OCI-LY1 (cell line): ENCODE measurements at regions not wholly inside any gene's neighbourhood (a gene's known extent, or its start where the extent isn't known, plus 50 kb on each side); places are given as distances from the start of the nearest gene placed in this dataset.
"Not testable (repeated sequence)": the region's sequence is repeated elsewhere in the genome, so short reads cannot be mapped to it uniquely, and the experiment has no call there.

Experiments
- H2AFZ ChIP-seq: fragments of 200-600 bp; sonication (generic), shearing (Covaris generic); 2 replicates; pipeline ENCODE4 v1.6.0; 2014; ENCODE audit warnings: antibody characterized with exemption, mild to moderate bottlenecking, low read length
- H3F3A ChIP-seq: fragments of 200-600 bp; sonication (generic), shearing (Covaris generic); 2 replicates; pipeline ENCODE4 v1.6.0; 2014; ENCODE audit warnings: mild to moderate bottlenecking, antibody characterized with exemption, low read length, moderate library complexity; ENCODE audit not compliant: insufficient read depth
- H3K27ac ChIP-seq: fragments of 200-600 bp; sonication (generic); 2 replicates; pipeline ENCODE4 v1.5.1; 2014; ENCODE audit warnings: low read length, mixed run types, mild to moderate bottlenecking, low read depth; ENCODE audit not compliant: poor library complexity, severe bottlenecking
- H3K27me3 ChIP-seq: fragments of 200-600 bp; sonication (generic); 2 replicates; pipeline ENCODE4 v1.6.0; 2014; ENCODE audit warnings: antibody characterized with exemption, mild to moderate bottlenecking, low read length, moderate library complexity; ENCODE audit not compliant: insufficient read depth
- H3K36me3 ChIP-seq: fragments of 200-600 bp; sonication (generic); 2 replicates; pipeline ENCODE4 v1.6.1; 2014; ENCODE audit warnings: mild to moderate bottlenecking, antibody characterized with exemption, low read length, moderate library complexity, mixed read lengths; ENCODE audit not compliant: insufficient read depth
- H3K4me1 ChIP-seq: fragments of 200-600 bp; sonication (generic); 2 replicates; pipeline ENCODE4 v1.5.1; 2014; ENCODE audit warnings: mild to moderate bottlenecking, low read length, moderate library complexity; ENCODE audit not compliant: insufficient read depth, severe bottlenecking
- H3K4me2 ChIP-seq: fragments of 200-600 bp; sonication (generic), shearing (Covaris generic); 2 replicates; pipeline ENCODE4 v1.6.1; 2014; ENCODE audit warnings: low read length
- H3K4me3 ChIP-seq: fragments of 200-600 bp; sonication (generic); 2 replicates; pipeline ENCODE4 v1.5.1; 2014; ENCODE audit warnings: low read length, low read depth, mild to moderate bottlenecking, mixed read lengths; ENCODE audit not compliant: poor library complexity, severe bottlenecking
- H3K79me2 ChIP-seq: fragments of 200-600 bp; shearing (Covaris generic); 2 replicates; pipeline ENCODE4 v1.6.1; 2016; ENCODE audit warnings: mixed run types, low read length, mixed read lengths; ENCODE audit not compliant: insufficient read depth
- H3K9ac ChIP-seq: fragments of 200-600 bp; sonication (generic), shearing (Covaris generic); 2 replicates; pipeline ENCODE4 v1.6.1; 2014; ENCODE audit warnings: mild to moderate bottlenecking, low read length, mixed read lengths
- H3K9me2 ChIP-seq: fragments of 200-600 bp; sonication (generic), shearing (Covaris generic); 2 replicates; pipeline ENCODE4 v1.6.1; 2014; ENCODE audit warnings: low read depth, mild to moderate bottlenecking, low read length, mixed read lengths
- H3K9me3 ChIP-seq: fragments of 200-600 bp; shearing (Covaris generic); 2 replicates; pipeline ENCODE4 v1.6.1; 2014; ENCODE audit warnings: low read length, mixed read lengths
- H4K20me1 ChIP-seq: fragments of 200-600 bp; sonication (generic), shearing (Covaris generic); 2 replicates; pipeline ENCODE4 v1.6.0; 2016; ENCODE audit warnings: mild to moderate bottlenecking, low read length; ENCODE audit not compliant: insufficient read depth
- CTCF ChIP-seq: fragments of 200-600 bp; sonication (generic), shearing (Covaris generic); IDR thresholded peaks from 2 replicates; pipeline ENCODE4 v1.5.1; 2017; ENCODE audit warnings: mild to moderate bottlenecking, antibody characterized with exemption, low read length, moderate library complexity, mixed read lengths
- EZH2 ChIP-seq: fragments of 200-600 bp; sonication (generic), shearing (Covaris generic); IDR thresholded peaks from 2 replicates; pipeline ENCODE4 v1.8.0; 2017; ENCODE audit warnings: borderline replicate concordance, mixed run types, mild to moderate bottlenecking, antibody characterized with exemption, low read length, moderate library complexity, mixed read lengths

- Histone ChIP-seq H3K27ac (no peak overlapping the region), H3K4me1 (no peaks in the 10 kb centered on the region), H3K79me2 (no peaks in the 10 kb centered on the region), H3K36me3 (no peaks in the 10 kb centered on the region), H3K9me2 (no peaks in the 10 kb centered on the region), H3K9ac (no peak overlapping the region), H3F3A (no peaks in the 10 kb centered on the region), H2AFZ (no peak overlapping the region), H3K9me3 (no peaks in the 10 kb centered on the region), H3K4me2 (no peak overlapping the region), H3K27me3 (no peaks in the 10 kb centered on the region), H4K20me1 (no peaks in the 10 kb centered on the region), H3K4me3 (no peak overlapping the region)
- no peak for TF ChIP-seq CTCF
- TF ChIP-seq EZH2 = no peak
These were observed 678.1 kb downstream of the ANKRD7 start for GRCh38 chr7:118902600-118902999.

- H2AFZ ChIP-seq = no peak overlapping the region
- no peaks in the 10 kb centered on the region for H4K20me1 ChIP-seq
- H3K9me3 ChIP-seq = no peaks in the 10 kb centered on the region
- no peak overlapping the region for H3K4me2 ChIP-seq
- no peaks in the 10 kb centered on the region for H3F3A ChIP-seq
- no peaks in the 10 kb centered on the region for H3K79me2 ChIP-seq
- H3K4me1 ChIP-seq = no peaks in the 10 kb centered on the region
- H3K9ac ChIP-seq = no peak overlapping the region
- H3K9me2 ChIP-seq = no peaks in the 10 kb centered on the region
- no peaks in the 10 kb centered on the region for H3K27me3 ChIP-seq
- no peaks in the 10 kb centered on the region for H3K36me3 ChIP-seq
- no peak overlapping the region for H3K4me3 ChIP-seq
- TF ChIP-seq EZH2 (no peak), CTCF (no peak)
- no peak overlapping the region for H3K27ac ChIP-seq
These were observed 683.5 kb downstream of the ANKRD7 start for GRCh38 chr7:118907911-118908527.

GRCh38 chr7:118916120-118916519 is 691.6 kb downstream of the ANKRD7 start:
- H4K20me1 ChIP-seq, H3K4me3 ChIP-seq, H3K4me1 ChIP-seq, H3K9me2 ChIP-seq, H3K36me3 ChIP-seq, H3K27ac ChIP-seq, H3K9ac ChIP-seq, H3K79me2 ChIP-seq, H3K4me2 ChIP-seq, H2AFZ ChIP-seq, H3F3A ChIP-seq, H3K9me3 ChIP-seq, H3K27me3 ChIP-seq: not testable (repeated sequence)

- H3K36me3 ChIP-seq = no peaks in the 10 kb centered on the region
- H2AFZ ChIP-seq = no peak overlapping the region
- no peak overlapping the region for H3K27ac ChIP-seq
- H3K27me3 ChIP-seq = no peaks in the 10 kb centered on the region
- H3K4me2 ChIP-seq = no peak overlapping the region
- H3K9ac ChIP-seq = no peak overlapping the region
- no peak overlapping the region for H3K4me3 ChIP-seq
- no peaks in the 10 kb centered on the region for H3K4me1 ChIP-seq
- H3K9me3 ChIP-seq = no peaks in the 10 kb centered on the region
- TF ChIP-seq EZH2 = no peak
- TF ChIP-seq CTCF = peak; percentile 64; the same call in 1 of the 2 replicates
- H4K20me1 ChIP-seq = no peaks in the 10 kb centered on the region; the same call in 1 of the 2 replicates
- H3F3A ChIP-seq = no peaks in the 10 kb centered on the region
- H3K9me2 ChIP-seq = peaks cover 3% of the 10 kb centered on the region; the same call in 1 of the 2 replicates
- no peaks in the 10 kb centered on the region for H3K79me2 ChIP-seq
These were observed 694.1 kb downstream of the ANKRD7 start for GRCh38 chr7:118918556-118918955.
